GM21360 (cell line): ENCODE measurements at regions not wholly inside any gene's neighbourhood (a gene's known extent, or its start where the extent isn't known, plus 50 kb on each side); places are given as distances from the start of the nearest gene placed in this dataset.
A peak's percentile ranks its signal among the peaks of the same experiment; 100 is the strongest.
"Not testable (repeated sequence)": the region's sequence is repeated elsewhere in the genome, so short reads cannot be mapped to it uniquely, and the experiment has no call there.

Source experiments
- ATAC-seq: cut with Tn5 transposase; IDR thresholded peaks from one replicate; pipeline ENCODE4 v1.9.1; 2021; ENCODE audit warnings: mild to moderate bottlenecking, moderate library complexity; ENCODE audit not compliant: unreplicated experiment

DNA sequence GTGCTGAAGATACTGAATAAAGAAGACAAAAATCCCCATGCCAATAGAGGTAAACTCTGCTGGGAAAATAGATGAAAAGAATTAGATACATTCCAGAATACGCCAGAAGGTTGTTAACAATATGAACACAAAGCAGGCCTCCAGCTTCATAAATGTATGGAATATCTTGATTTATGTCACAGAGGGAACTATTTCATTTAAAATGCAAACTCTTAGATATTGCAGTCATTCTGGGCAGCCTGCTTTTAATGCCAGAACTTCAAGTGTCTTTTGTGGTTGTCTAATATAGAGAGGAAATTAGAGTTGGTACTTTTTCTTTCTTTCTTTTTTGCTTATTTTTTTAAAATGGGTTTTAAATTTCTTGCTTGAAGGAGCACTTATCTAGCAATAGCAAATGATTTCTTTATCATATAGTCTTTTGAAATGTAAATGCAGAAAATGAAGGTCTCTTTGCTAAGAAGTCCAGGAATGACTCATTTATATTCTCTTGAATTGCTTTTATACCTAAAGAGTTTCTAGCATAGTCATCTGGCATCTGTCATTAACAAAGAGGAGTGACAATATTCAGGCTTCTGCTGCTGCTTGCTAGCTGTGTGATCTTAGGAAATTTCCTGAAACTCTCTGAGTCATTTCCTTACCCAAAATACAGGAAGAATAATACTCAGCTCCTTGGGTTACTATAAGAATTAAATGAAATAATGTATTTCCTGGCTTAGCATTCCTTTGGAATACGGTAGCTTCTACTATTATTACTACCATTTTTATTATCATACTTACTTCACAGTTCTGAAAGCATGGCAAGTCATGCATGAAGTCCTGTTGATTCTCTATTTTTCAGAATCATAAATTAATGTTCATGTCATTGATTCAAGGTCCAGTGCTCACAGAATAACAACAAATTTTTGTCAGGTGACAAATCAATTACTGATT is 527.6 kb downstream of the DIPK2A start:
- ATAC-seq: no peak

DNA sequence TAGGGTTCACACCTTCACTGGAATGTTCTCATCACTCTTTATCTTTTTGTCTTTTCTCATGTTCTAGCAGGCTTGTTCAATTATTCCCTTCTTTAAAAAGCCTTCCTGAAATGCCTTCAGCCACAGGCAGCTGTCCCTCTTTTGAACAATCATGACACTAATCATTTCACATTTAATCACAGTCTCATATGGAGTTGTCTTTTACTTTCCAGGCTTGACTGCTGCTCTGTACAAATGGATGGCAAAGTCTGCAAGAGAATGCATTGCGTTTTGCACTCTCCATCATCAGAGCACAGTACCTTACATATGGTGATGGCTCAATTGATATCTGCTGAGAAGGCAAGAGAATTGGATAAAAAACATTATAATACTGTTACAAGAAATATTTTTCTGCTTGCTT is 529.8 kb downstream of the DIPK2A start:
- no peak for ATAC-seq

GRCh38 chr3:144502402-144502801 is 530.8 kb downstream of the DIPK2A start:
- no peak for ATAC-seq

GRCh38 chr3:144506375-144506774 is 534.8 kb downstream of the DIPK2A start:
- ATAC-seq: not testable (repeated sequence)

- no peak for ATAC-seq
Observed at GRCh38 chr3:144511346-144511745, 539.7 kb downstream of the DIPK2A start.

- no peak for ATAC-seq
Observed at GRCh38 chr3:144516026-144516425, 544.4 kb downstream of the DIPK2A start.

- ATAC-seq: no peak
Observed at GRCh38 chr3:144516589-144516988, 545.0 kb downstream of the DIPK2A start.

DNA sequence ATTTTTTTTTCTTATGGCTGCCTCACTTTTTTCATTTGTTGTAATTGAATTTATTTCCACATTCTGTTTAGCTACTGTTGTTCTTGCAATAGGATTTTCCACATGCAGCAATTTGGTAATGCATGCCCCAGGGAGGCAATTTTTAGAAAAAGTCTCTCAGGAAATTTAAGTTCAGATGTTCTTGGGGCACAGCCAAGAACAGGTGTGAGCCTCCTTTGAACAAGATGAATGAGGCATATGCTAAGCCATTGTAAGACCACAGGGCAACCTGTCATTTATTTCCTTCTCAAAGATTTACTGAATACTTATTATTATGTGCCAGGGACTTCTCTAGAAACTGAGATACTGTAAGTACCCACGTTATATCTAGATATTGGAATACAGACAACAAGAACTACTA is 549.5 kb downstream of the DIPK2A start:
- ATAC-seq: no peak

DNA sequence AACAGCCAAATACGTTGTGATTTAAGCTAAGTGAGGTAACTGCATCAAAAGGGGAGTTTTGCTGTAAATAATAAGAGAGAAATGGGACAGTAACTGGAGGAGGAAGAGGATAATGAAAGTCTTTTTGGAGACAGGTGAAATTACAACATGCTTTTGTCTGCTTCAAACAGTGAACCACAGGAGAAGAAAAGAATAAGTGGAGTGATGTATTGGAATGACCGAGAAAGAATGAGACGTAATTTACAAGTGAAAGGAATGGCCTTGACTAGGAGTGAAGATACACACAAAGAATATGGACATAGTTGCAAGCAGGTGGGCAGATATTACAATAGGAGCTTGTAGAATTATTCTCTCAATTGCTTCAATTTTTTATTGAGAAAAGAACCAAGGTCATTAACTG is 550.8 kb downstream of the DIPK2A start:
- ATAC-seq: no peak

GRCh38 chr3:144523396-144523795 is 551.8 kb downstream of the DIPK2A start:
- no peak for ATAC-seq

GRCh38 chr3:144524531-144524930 is 552.9 kb downstream of the DIPK2A start:
- ATAC-seq: no peak

GRCh38 chr3:144529566-144529965 is 557.9 kb downstream of the DIPK2A start:
- no peak for ATAC-seq

- ATAC-seq: no peak
Observed at GRCh38 chr3:144544871-144545270, 573.2 kb downstream of the DIPK2A start.

DNA sequence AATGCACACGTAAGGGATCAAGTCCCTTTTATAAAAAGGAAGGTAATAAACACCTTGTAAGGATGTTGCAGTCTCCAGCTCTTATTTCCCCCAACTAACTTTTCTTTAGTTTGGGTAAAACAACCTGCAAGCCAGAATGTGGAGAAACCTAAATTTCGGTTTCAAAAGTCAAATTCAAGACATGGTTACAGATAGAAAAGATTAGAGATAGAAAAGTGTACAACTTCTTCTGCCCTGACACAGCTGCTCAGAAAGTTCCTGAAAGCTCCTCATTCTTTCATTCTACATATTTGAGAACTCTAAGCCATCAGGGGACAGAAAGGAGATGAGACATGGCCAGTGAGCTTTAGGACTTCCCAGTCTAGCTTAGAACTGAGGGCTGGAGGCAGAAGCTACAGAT is 574.9 kb downstream of the DIPK2A start:
- ATAC-seq: no peak

GRCh38 chr3:144548346-144548745 is 576.7 kb downstream of the DIPK2A start:
- ATAC-seq: no peak

GRCh38 chr3:144549166-144549565 is 577.5 kb downstream of the DIPK2A start:
- no peak for ATAC-seq

- ATAC-seq: no peak
Observed at GRCh38 chr3:144552346-144553057, 580.9 kb downstream of the DIPK2A start.

DNA sequence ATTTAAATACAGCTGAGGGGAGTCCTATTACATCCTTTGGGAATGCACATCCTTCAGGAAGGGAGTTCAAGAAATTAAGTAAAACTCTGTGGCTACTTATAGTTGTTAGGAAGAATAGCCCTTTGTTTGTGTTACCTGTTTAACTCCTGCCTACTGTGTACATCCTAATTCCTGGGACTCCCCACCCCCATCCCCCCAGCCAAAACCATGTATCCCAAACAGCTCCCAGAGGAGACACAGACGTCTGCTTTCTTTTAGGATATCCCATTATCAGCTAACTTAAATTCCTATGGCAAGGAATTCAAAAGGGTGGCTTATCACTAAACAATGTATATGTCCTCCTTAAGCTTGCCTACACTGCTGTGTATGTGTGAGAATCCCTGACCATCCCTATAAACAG is 581.7 kb downstream of the DIPK2A start:
- no peak for ATAC-seq

GRCh38 chr3:144554889-144555288 is 583.3 kb downstream of the DIPK2A start:
- no peak for ATAC-seq

- peak; percentile 99 for ATAC-seq
Observed at GRCh38 chr3:144556392-144556791, 584.8 kb downstream of the DIPK2A start.

DNA sequence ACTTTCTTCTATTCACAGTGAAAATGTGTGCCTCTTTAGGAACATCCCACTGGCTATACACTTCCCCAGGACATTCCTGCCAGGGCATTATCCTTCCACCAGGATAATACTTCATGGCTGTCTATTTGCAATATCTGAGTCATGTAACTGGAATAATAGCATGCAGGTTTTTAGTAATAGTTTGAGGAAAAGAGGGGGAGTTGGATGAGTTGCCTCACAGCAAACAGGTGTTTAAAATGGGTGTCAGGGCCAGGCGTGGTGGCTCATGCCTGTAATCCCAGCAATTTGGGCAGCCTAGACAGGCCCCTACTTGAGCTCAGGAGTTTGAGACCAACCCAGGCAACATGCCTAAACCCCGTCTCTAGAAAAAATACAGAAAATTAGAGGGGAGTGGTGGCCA is 585.9 kb downstream of the DIPK2A start:
- ATAC-seq: no peak

DNA sequence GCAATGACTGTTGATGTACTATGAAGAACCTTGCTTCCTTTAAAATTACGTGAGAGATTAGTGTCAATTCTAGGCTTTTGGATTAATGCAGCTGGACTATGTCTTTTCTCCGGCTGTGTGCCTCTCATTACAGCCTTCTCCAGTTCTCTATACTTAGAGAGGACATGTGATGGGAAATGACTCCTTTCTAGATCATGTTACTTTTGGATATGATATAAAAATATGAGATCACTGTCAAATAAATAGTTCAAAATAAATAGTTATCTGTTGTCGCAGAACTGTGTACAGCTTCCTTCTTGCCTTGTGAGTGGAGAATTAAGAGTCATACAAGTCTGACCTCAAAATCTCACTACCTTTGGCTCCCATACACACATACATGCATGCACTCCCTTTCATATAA is 592.4 kb downstream of the DIPK2A start:
- no peak for ATAC-seq
